BE2C (cell line): ENCODE measurements at regions not wholly inside any gene's neighbourhood (a gene's known extent, or its start where the extent isn't known, plus 50 kb on each side); places are given as distances from the start of the nearest gene placed in this dataset.
"Not testable (repeated sequence)": the region's sequence is repeated elsewhere in the genome, so short reads cannot be mapped to it uniquely, and the experiment has no call there.

ENCODE experiments used
- DNase-seq: peaks from one replicate; pipeline ENCODE4 v3.0.0-alpha.2; 2020
- H3K27me3 ChIP-seq: fragments of 250-450 bp; sonication (Bioruptor Pico); 2 replicates; pipeline ENCODE4 v1.5.1; 2020; ENCODE audit warnings: mild to moderate bottlenecking
- H3K36me3 ChIP-seq: fragments of 250-450 bp; sonication (Bioruptor Pico); 2 replicates; pipeline ENCODE4 v1.5.1; 2020; ENCODE audit warnings: mild to moderate bottlenecking
- H3K4me1 ChIP-seq: fragments of 250-450 bp; sonication (Bioruptor Pico); 2 replicates; pipeline ENCODE4 v1.5.1; 2020
- H3K4me3 ChIP-seq: 2 replicates; pipeline ENCODE4 v1.5.1; 2011; ENCODE audit warnings: low read depth, low read length
- H3K9me3 ChIP-seq: fragments of 250-450 bp; sonication (Bioruptor Pico); 2 replicates; pipeline ENCODE4 v1.5.1; 2020
- TF ChIP-seq, protein P1 (sequence below): IDR thresholded peaks from 2 replicates; pipeline ENCODE4 v1.5.1; 2012; ENCODE audit warnings: mild to moderate bottlenecking, low read depth, low read length

DNA sequence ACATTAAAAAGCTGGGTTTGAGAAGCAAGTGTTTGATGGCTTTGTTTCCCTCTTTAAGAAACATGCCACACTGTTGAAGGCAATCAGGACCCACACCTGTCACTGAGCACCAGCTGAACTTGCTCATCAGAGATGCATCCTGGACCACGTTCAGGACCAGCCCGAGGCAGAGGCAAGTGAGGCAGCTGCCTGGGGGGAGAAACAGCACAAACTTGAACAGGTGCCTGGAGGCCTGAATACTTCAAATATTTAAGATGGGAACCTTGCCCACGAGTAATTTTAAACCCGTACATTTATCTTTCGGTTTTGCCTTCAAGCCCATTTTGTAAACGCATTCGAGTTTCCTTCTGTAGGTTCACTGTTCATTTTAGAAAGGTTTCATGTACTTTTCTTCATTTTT lies 421.3 kb downstream of the NYAP2 start:
- H3K9me3 ChIP-seq, result no peaks in the 10 kb centered on the region
- no peaks in the 10 kb centered on the region for H3K36me3 ChIP-seq
- no peak for DNase-seq
- no peaks in the 10 kb centered on the region for H3K27me3 ChIP-seq
- no peak overlapping the region for H3K4me3 ChIP-seq
- TF ChIP-seq, protein P1, sequence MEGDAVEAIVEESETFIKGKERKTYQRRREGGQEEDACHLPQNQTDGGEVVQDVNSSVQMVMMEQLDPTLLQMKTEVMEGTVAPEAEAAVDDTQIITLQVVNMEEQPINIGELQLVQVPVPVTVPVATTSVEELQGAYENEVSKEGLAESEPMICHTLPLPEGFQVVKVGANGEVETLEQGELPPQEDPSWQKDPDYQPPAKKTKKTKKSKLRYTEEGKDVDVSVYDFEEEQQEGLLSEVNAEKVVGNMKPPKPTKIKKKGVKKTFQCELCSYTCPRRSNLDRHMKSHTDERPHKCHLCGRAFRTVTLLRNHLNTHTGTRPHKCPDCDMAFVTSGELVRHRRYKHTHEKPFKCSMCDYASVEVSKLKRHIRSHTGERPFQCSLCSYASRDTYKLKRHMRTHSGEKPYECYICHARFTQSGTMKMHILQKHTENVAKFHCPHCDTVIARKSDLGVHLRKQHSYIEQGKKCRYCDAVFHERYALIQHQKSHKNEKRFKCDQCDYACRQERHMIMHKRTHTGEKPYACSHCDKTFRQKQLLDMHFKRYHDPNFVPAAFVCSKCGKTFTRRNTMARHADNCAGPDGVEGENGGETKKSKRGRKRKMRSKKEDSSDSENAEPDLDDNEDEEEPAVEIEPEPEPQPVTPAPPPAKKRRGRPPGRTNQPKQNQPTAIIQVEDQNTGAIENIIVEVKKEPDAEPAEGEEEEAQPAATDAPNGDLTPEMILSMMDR, result no peak
- no peaks in the 10 kb centered on the region for H3K4me1 ChIP-seq

DNA sequence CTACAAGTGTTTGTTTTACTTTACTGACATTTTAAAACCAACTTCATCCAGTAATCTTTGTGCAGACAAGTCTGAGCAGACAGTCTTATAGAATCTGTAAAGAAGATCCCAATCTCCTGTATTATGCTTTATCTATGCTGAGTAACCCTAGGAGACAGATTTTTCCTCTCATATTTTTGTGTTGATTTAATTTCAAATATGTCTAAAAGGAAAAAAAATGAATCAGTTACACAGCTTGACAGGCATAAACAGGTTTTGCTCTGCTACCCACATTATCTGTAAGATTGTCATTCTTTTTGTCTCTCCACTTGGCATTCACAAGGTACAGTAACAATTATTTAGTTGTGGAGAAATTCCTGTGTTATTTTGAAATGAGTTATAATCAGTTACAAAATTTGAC lies 415.0 kb downstream of the NYAP2 start:
- Histone ChIP-seq H3K4me3 (no peak overlapping the region), H3K36me3 (no peaks in the 10 kb centered on the region), H3K9me3 (no peaks in the 10 kb centered on the region), H3K27me3 (no peaks in the 10 kb centered on the region), H3K4me1 (no peaks in the 10 kb centered on the region)
- TF ChIP-seq, protein P1, result no peak
- DNase-seq, result no peak

DNA sequence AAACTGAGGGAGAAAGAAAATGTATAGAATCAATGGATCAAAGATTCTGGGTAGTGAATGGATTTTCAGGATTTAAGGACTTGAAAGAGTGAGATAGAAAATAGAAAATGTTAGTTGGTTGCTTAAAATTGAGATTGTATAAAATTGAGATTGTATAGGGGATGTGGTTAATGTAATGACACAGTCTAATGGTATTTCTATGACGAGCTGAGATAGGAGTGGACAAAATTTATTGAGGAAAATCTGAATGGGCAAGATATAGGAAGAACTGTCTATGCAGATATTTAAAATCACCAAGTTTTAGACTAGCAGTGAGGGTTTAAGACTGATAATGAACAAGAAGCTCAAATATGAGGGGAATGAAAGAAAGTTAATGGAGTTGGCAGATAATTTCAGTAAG lies 406.6 kb downstream of the NYAP2 start:
- no peak overlapping the region for H3K4me3 ChIP-seq
- TF ChIP-seq, protein P1, result no peak
- DNase-seq, result no peak
- no peaks in the 10 kb centered on the region for H3K27me3 ChIP-seq
- H3K36me3 ChIP-seq, result no peaks in the 10 kb centered on the region
- no peaks in the 10 kb centered on the region for H3K4me1 ChIP-seq
- H3K9me3 ChIP-seq, result no peaks in the 10 kb centered on the region

DNA sequence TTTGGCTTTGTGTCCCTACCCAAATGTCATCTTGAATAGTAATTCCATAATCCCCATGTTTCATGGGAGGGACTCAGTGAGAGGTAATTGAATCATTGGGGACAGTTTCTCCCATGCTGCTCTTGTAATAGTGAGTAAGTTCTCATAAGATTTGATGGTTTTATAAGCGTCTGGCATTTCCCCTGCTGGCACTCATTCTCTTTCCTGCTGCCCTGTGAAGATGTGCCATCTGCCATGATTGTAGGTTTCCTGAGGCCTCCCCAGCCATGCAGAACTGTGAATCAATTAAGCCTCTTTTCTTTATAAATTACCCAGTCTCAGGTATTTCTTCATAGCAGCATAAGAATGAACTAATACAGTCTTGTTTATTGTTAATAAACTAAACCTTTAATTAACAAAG lies 402.6 kb downstream of the NYAP2 start:
- not testable (repeated sequence) for DNase-seq, H3K9me3 ChIP-seq, H3K4me1 ChIP-seq, H3K4me3 ChIP-seq, H3K36me3 ChIP-seq, H3K27me3 ChIP-seq

DNA sequence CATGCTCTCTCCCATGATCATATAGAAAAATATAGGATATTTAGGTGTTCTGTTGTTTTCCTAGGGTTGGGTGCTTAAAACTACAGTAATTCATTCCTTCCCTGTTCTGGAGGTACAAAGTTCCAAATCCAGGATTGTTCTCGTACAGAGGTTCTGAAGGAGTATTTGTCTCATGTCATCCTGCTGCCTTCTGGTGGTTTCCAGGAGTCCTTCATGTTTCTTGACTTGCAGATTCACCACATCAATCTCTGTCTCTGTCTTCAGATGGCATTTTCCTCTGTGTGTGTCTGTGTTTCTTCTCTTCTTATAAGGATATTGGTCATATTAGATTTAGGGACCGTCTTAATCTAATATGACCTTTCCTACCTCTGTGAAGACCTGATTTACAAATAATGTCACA lies 397.9 kb downstream of the NYAP2 start:
- TF ChIP-seq, protein P1, result no peak
- Histone ChIP-seq H3K9me3 (no peaks in the 10 kb centered on the region), H3K4me1 (no peaks in the 10 kb centered on the region), H3K4me3 (no peak overlapping the region), H3K27me3 (no peaks in the 10 kb centered on the region), H3K36me3 (no peaks in the 10 kb centered on the region)
- no peak for DNase-seq

DNA sequence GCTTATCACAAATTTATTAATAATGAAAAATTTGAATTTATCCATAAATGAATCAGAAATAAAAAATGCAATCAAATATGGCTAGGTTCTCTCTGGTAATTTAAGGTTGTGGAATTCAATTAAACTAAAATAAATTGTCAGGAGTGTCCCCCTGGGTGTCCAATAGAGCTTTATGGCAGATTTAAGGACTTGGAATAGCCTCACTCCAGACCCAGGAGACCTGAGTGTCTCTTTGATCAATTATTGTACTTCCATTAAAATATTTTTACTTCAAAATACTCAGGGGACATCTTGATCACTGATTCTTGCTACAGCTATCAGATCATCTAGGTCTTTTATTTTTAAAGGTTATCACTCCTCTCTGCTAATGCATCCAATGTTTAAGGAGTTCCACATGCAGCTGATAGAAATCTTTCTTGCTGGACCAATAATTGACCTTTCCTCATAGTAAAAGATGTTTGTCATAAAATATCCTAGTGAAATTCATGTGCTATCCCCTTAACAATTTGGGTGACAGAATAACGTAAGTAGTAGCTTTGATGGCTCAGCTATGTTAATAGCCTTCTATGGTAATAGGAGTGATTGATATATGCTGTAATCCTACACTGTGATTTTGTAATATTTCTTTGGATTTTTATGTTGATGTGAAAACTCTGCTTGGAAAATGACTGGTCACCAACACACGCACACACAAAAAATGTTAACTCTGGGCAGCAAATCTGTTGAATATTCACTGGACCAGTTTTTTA lies 395.3 kb downstream of the NYAP2 start:
- H3K36me3 ChIP-seq, result no peaks in the 10 kb centered on the region
- no peak overlapping the region for H3K4me3 ChIP-seq
- TF ChIP-seq, protein P1, result no peak
- no peaks in the 10 kb centered on the region for H3K9me3 ChIP-seq
- no peaks in the 10 kb centered on the region for H3K27me3 ChIP-seq
- DNase-seq, result no peak
- no peaks in the 10 kb centered on the region for H3K4me1 ChIP-seq
